GM19035 (cell line): ENCODE measurements at regions not wholly inside any gene's neighbourhood (a gene's known extent, or its start where the extent isn't known, plus 50 kb on each side); places are given as distances from the start of the nearest gene placed in this dataset.
"Not testable (repeated sequence)": the region's sequence is repeated elsewhere in the genome, so short reads cannot be mapped to it uniquely, and the experiment has no call there.

ENCODE experiments used
- ATAC-seq: cut with Tn5 transposase; IDR thresholded peaks from one replicate; pipeline ENCODE4 v1.9.1; 2021; ENCODE audit not compliant: unreplicated experiment

GRCh38 chr1:99496067-99496466 is 149.8 kb upstream of the PALMD start:
- no peak for ATAC-seq

DNA sequence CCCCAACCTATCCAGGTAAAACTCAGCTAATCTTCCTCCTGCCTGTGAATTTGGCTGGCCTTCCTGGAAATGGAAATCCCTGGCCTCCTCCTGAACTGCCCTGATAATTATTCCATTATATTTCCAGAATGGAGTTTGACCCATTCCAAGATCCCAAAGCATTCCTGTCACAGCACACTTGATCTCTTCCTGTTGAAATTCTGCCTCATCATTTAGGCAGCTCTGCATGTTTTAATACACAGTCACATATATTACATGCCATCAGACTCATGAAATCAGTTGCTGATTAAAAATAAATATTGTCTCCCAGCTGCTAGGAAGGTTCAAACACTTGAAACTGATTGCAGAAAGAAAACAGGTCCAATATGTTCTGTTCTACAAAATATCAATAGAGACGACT is 148.2 kb upstream of the PALMD start:
- ATAC-seq = no peak

GRCh38 chr1:99500541-99500940 is 145.4 kb upstream of the PALMD start:
- ATAC-seq = no peak

- ATAC-seq = no peak
Observed at GRCh38 chr1:99501871-99502270, 144.0 kb upstream of the PALMD start.

GRCh38 chr1:99502400-99502799 is 143.5 kb upstream of the PALMD start:
- ATAC-seq = no peak

GRCh38 chr1:99503276-99503747 is 142.6 kb upstream of the PALMD start:
- ATAC-seq = no peak

DNA sequence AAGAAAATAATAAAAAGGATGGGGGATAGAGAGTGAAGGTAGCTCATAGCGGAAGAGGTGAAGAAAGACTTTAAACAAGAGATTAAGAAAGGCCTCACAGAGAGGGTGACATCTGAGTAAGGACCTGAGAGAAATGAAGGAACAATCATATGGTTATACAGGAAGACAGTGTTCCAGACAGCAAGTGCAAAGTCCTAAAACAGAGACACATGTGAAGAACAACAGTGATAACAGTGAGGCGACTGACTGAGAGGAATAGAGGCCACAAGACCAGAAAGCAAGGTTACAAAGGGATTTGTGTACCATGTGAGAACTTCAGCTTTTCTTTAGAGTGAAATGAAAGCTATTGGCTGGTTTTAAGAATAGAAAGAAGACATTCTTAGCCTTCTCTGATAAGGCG is 141.6 kb upstream of the PALMD start:
- ATAC-seq = no peak

DNA sequence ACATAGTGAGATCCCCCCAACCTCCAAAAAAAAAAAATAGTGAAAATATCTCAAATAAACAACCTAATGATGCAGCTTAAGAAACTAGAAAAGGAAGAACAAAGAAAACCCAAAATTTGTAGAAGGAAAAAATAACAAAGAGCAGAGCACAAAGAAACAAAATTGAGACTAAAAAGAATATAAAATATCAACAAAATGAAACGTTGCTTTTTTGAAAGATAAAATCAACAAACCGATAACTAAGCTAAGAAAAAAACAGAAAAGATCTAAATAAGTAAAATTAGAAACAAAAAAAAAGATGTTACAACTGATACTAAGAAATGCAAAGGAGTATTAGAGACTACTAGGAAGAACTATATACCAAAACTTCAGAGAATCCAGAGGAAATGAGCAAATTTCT is 139.3 kb upstream of the PALMD start:
- no peak for ATAC-seq

- ATAC-seq = not testable (repeated sequence)
Observed at GRCh38 chr1:99507446-99507845, 138.5 kb upstream of the PALMD start.

GRCh38 chr1:99507906-99508732 is 137.8 kb upstream of the PALMD start:
- no peak for ATAC-seq

DNA sequence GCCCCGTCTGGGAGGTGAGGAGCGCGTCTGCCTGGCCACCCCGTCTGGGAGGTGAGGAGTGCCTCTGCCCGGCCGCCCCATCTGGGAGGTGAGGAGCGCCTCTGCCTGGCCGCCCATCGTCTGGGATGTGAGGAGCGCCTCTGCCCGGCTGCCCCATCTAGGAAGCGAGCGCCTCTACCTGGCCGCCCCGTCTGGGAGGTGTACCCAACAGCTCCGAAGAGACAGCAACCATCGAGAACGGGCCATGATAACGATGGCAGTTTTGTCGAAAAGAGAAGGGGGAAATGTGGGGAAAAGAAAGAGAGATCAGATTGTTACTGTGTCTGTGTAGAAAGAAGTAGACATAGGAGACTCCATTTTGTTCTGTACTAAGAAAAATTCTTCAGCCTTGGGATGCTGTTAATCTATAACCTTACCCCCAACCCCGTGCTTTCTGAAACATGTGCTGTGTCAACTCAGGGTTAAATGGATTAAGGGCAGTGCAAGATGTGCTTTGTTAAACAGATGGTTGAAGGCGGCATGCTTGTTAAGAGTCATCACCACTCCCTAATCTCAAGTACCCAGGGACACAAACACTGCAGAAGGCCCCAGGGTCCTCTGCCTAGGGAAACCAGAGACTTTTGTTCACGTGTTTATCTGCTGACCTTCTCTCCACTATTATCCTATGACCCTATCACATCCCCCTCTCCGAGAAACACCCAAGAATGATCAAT is 137.0 kb upstream of the PALMD start:
- not testable (repeated sequence) for ATAC-seq

DNA sequence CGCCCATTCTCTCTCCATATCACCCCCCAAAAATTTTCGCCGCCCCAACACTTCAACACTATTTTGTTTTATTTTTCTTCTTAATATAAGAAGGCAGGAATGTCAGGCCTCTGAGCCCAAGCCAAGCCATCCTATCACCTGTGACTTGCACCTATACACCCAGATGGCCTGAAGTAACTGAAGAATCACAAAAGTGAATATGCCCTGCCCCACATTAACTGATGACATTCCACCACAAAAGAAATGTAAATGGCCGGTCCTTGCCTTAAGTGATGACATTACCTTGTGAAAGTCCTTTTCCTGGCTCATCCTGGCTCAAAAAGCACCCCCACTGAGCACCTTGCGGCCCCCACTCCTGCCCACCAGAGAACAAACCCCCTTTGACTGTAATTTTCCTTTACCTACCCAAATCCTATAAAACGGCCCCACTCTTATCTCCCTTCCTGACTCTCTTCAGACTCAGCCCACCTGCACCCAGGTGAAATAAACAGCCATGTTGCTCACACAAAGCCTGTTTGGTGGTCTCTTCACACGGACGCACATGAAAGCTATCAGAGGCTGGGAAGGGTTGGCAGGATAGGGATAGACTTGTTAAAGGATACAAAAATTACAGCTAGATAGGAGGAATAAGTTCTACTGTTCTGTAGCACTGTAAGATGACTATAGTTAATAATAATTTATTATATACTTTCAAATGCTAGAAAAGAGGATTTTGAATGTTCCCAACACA is 130.9 kb upstream of the PALMD start:
- not testable (repeated sequence) for ATAC-seq

GRCh38 chr1:99516141-99516540 is 129.8 kb upstream of the PALMD start:
- ATAC-seq = no peak

DNA sequence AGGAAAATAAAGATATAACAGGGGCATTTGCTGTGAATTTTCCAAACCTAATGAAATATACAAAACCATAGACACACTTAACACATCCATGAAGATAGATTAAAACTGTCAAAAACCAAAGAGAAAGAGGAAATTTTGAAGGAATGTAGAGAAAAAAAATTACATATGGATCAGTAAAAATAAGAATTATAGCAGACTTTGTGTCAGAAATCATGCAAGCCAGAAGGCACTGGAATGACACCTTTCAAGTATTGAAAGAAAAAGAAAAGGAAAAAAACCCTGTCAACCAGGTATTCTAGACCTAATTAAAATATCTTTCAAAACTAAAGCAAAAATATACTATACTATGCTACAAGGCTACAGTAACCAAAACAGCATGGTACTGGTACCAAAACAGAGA is 125.8 kb upstream of the PALMD start:
- no peak for ATAC-seq

DNA sequence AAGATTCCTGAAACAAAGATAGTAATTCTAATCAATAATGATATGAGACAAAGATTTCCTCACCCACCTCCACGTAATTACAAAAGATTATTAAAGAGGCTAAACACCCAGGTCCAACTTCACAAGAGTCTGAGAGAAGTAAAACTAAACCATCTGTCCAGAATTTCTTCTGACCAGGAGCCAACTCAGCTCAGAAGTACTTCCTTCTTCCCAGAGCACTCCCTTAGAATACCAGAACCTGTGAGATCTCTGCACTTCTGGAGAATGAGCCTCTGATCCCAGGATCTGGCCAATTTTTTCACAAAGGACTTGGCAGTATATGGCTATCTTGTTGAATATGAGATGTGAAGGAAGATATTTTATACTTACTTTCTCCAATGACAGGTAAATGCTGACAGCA is 120.6 kb upstream of the PALMD start:
- no peak for ATAC-seq

DNA sequence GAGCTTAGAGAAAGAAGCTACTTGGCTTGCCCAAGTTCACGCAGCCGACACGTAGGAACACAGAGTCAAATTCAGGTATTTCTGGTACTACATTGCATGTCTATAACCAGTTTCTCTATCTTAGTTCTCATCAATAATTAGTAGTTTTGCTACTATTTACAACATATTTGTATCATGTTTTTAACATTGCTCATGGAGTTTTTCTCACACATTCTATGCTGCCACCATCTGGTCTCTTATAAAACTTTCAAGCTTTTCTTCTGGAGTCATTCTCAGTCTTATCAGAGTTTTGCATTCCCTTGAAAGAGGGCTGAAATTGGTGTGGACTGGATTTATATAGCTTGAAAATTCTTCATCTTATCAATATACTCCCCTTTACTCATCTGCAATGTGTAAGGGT is 118.8 kb upstream of the PALMD start:
- no peak for ATAC-seq

- no peak for ATAC-seq
Observed at GRCh38 chr1:99527545-99527944, 118.4 kb upstream of the PALMD start.

GRCh38 chr1:99529002-99529401 is 116.9 kb upstream of the PALMD start:
- no peak for ATAC-seq

DNA sequence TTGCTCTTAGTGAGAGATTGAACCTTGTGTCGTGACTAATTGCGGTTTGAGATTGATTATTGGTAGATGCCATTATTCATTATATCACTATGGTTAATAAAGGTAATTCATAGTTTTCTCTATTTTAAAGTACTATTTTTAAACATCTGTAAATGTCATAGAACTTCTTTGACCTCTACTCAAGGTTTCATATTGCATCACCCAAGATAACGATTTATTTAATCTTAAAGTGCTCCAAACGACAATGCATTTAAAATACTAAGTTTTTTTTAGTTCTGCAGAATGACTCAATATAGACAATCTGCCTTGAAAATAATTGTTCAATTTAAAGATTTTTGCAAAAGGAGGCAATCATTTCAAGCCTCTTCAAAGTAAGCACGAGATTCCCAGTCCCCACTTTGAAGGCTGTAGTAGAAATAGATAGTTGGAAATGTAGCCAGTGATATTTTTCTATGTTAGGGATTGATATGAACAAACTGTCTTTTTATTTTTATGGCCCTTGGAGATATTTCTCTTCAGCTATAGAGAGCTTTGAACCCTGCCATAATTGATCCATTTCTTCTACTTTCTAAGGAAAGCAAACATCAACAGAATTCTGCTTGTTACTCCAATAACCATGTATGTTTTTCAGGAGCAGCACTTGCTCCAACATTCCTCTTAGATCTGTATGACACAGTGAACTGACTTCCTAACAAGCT is 114.2 kb upstream of the PALMD start:
- ATAC-seq = no peak

DNA sequence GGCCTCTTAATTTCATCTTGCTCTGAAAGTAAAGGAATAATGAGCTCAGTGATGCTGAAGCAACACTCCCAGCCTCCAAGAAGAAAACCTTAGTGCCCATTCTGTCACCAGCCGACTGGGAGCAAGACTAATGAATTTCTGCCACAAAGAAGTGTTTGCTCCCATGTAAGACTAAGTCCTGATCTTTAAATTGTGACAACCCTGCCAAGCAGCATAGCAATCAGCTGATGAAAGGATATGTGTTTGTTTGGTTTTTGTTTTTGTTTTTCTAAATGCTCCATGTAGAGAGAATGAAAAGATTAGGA is 113.7 kb upstream of the PALMD start:
- ATAC-seq = no peak

- no peak for ATAC-seq
Observed at GRCh38 chr1:99533909-99534637, 111.8 kb upstream of the PALMD start.
